Heart left ventricle (tissue), 16 donors: ENCODE measurements at regions not wholly inside any gene's neighbourhood (a gene's known extent, or its start where the extent isn't known, plus 50 kb on each side); places are given as distances from the start of the nearest gene placed in this dataset.

Experiments used
- ATAC-seq, 4 donors: fragments of 200-7000 bp; cut with Tn5 transposase; one replicate each; pipeline ENCODE4 v1.9.1; 2020 to 2022; ENCODE audit warnings: moderate library complexity in 4 of 4, mild to moderate bottlenecking in 3 of 4, moderate number of reproducible peaks in 1 of 4
- DNase-seq, 5 donors: peaks; one replicate each; pipeline ENCODE4 v3.0.0-alpha.2; 2020
- H3K27ac ChIP-seq, 12 donors: fragments of 200-600 bp; sonication (generic) in 4 of 12; one replicate each; pipeline versions ENCODE4 v1.5.0 to v1.8.0; 2016 to 2022; ENCODE audit warnings: mild to moderate bottlenecking in 2 of 12
- H3K27me3 ChIP-seq, 9 donors: fragments of 200-600 bp; sonication (generic) in 2 of 9; one replicate each; pipeline versions ENCODE4 v1.5.1 to v1.8.0; 2016 to 2022; ENCODE audit warnings: mild to moderate bottlenecking in 3 of 9
- H3K36me3 ChIP-seq, 9 donors: fragments of 200-600 bp; sonication (generic) in 2 of 9; one replicate each; pipeline versions ENCODE4 v1.5.0 to v1.8.0; 2018 to 2022; ENCODE audit warnings: mild to moderate bottlenecking in 2 of 9
- H3K4me1 ChIP-seq, 12 donors: fragments of 200-600 bp; sonication (generic) in 4 of 12; one replicate each; pipeline versions ENCODE4 v1.5.0 to v1.8.0; 2016 to 2022; ENCODE audit warnings: mild to moderate bottlenecking in 3 of 12
- H3K4me3 ChIP-seq, 12 donors: fragments of 200-600 bp; sonication (generic) in 4 of 12; one replicate each; pipeline versions ENCODE4 v1.5.0 to v1.8.0; 2017 to 2022; ENCODE audit warnings: mild to moderate bottlenecking in 9 of 12, moderate library complexity in 4 of 12
- H3K9me3 ChIP-seq, 12 donors: fragments of 200-600 bp; sonication (generic) in 4 of 12; one replicate each; pipeline versions ENCODE4 v1.5.0 to v1.8.0; 2016 to 2022; ENCODE audit warnings: mild to moderate bottlenecking in 1 of 12
- POLR2A ChIP-seq, 2 donors: fragments of 450-650 bp; IDR thresholded peaks; one replicate each; pipeline ENCODE4 v1.6.1; 2017; ENCODE audit warnings: antibody characterized with exemption in 2 of 2, mild to moderate bottlenecking in 2 of 2, moderate library complexity in 2 of 2
- WGBS, 4 donors: extraction: QIAGEN DNeasy Blood & Tissue Kit in 2 of 4; methylation state at CpG; one replicate each; pipeline versions ENCODE4 v1.1.5 to v1.1.7; 2013 to 2018; 5-methylcytosine and 5-hydroxymethylcytosine counted together
- intact Hi-C, 10 donors: fragments of 100-400 bp; cut with DNase I; formaldehyde crosslinking; loops; one replicate each; pipeline versions ENCODE4 v1.11.1 to v1.14.2; 2022
- TF ChIP-seq, protein P1 (sequence below), 12 donors: fragments of 200-600 bp; sonication (generic) in 4 of 12; IDR thresholded peaks; one replicate each; pipeline versions ENCODE4 v1.5.0 to v1.8.0; 2018 to 2022; ENCODE audit warnings: antibody characterized with exemption in 12 of 12, mild to moderate bottlenecking in 5 of 12
- donor health status: ischemic (EF 13 %, LVEDD 7.1; RV severe dilation, severe dysfunction).
- donor health status: healthy with polysubstance abuse.
- donor health status: DM: no; HTN: yes; CAD: no.
- donor health status: DM: no; HTN: no; CAD: no.
- donor health status: ischemic (EF 25% LVEDD 6.9; RV normal size, moderate dysfunction).
- donor health status: ischemic (EF 25% LVEDD 5.7; RV mildly dilated, moderate dysfunction).
- donor health status: healthy.
- donor health status: DM: yes; HTN: yes; CAD: no.
- donor health status: ischemic (EF 35%, LVEDD 5.7; RV mildly dilated, moderate dysfunction).
- donor health status: nonischemic (EF 11% LVEDD 7.7; RV severe dilation, severe dysfunction).
- donor health status: DM: yes; HTN: yes; CAD: no.
- donor health status: PGD.
- donor health status: ischemic (EF 29% LVEDD 5.4; RV normal size, mild dysfunction).
- donor health status: nonischemic (EF 23%, LVEDD 6.1; RV moderate dilation, normal function).

GRCh38 chr2:16189029-16189835 is 248.9 kb downstream of the MYCN start:
- TF ChIP-seq, protein P1, sequence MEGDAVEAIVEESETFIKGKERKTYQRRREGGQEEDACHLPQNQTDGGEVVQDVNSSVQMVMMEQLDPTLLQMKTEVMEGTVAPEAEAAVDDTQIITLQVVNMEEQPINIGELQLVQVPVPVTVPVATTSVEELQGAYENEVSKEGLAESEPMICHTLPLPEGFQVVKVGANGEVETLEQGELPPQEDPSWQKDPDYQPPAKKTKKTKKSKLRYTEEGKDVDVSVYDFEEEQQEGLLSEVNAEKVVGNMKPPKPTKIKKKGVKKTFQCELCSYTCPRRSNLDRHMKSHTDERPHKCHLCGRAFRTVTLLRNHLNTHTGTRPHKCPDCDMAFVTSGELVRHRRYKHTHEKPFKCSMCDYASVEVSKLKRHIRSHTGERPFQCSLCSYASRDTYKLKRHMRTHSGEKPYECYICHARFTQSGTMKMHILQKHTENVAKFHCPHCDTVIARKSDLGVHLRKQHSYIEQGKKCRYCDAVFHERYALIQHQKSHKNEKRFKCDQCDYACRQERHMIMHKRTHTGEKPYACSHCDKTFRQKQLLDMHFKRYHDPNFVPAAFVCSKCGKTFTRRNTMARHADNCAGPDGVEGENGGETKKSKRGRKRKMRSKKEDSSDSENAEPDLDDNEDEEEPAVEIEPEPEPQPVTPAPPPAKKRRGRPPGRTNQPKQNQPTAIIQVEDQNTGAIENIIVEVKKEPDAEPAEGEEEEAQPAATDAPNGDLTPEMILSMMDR (IDR thresholded peaks at IDR 0.05), result no peak
- TF ChIP-seq POLR2A (IDR thresholded peaks at IDR 0.05), result no peak
- DNase-seq, result no peak
- no peak overlapping the region for H3K27ac ChIP-seq
- no peaks in the 10 kb centered on the region for H3K4me1 ChIP-seq
- no peak for ATAC-seq
- intact Hi-C loops, result no loop called here
- no peaks in the 10 kb centered on the region for H3K27me3 ChIP-seq
- H3K36me3 ChIP-seq, result no peaks in the 10 kb centered on the region
- no peak overlapping the region for H3K4me3 ChIP-seq
- 73 to 81% (median 78%) methylated on average over 5 of the region's 5 CpGs for WGBS, 4 donors
- H3K9me3 ChIP-seq, result peaks cover 0 to 4% (median 0%) of the 10 kb centered on the region in 12 donors

DNA sequence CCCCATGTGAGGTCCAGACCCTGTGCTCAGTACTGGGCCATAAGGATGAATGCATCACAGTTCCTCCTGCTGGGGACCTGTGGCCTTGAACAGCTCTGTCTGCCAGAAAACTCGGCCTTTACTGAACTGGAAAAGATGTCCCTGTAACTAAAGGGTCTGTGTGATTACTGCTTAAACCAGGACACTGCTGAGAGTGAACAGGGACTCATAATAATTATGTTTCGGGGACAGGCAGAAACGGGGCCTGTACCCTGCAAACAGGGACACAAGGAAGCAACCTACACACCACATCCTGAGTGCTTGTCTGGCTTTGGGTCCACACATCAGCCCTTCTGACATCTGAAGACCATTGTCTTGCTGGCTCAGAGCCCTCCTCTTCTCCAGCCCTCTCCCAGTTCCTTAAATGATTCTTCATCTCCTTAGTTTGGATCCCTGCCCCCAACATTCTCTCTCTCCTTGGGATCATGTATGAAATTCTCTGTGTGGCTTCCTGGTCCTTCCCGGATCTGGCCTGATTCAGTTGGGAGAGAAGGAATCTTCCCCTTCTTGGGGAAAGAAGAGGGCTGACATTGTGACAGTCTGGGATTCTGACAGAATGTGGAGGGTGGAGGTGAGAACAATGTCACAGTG is 248.0 kb downstream of the MYCN start:
- TF ChIP-seq, protein P1 (IDR thresholded peaks at IDR 0.05), result no peak
- intact Hi-C loops, result no loop called here
- no peak for ATAC-seq
- H3K27me3 ChIP-seq, result peaks cover 0 to 5% (median 0%) of the 10 kb centered on the region in 9 donors
- no peaks in the 10 kb centered on the region for H3K9me3 ChIP-seq
- H3K4me3 ChIP-seq, result no peak overlapping the region
- no peak for DNase-seq
- no peaks in the 10 kb centered on the region for H3K4me1 ChIP-seq
- no peaks in the 10 kb centered on the region for H3K36me3 ChIP-seq
- 69 to 77% (median 77%) methylated on average over 4 of the region's 4 CpGs for WGBS, 4 donors
- no peak overlapping the region for H3K27ac ChIP-seq

DNA sequence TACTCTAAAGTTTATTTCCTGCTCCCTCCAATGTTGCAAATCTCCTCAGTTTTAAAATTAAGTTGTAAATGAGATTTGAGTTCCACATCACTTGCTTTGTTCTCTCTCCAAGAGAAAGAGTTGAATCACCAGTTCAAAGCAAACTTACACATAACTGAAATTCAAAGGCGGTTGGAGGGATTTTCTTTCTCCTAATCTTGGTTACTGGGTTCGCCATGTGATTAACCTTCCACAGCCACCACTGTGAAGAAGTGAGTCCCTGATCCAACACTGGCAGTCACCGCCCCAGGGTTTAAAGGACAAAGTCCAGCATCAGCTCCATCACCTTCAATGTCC is 247.1 kb downstream of the MYCN start:
- no peaks in the 10 kb centered on the region for H3K4me1 ChIP-seq
- WGBS, 4 donors, result 93 to 98% (median 95%) methylated on average over 3 of the region's 3 CpGs
- no peak for ATAC-seq
- no peak overlapping the region for H3K4me3 ChIP-seq
- peaks cover 0 to 6% (median 0%) of the 10 kb centered on the region in 9 donors for H3K27me3 ChIP-seq
- H3K36me3 ChIP-seq, result no peaks in the 10 kb centered on the region
- no peak for TF ChIP-seq POLR2A (IDR thresholded peaks at IDR 0.05)
- TF ChIP-seq, protein P1 (IDR thresholded peaks at IDR 0.05), result no peak
- H3K9me3 ChIP-seq, result no peaks in the 10 kb centered on the region
- intact Hi-C loops, result no loop called here
- H3K27ac ChIP-seq, result no peak overlapping the region
- no peak for DNase-seq

DNA sequence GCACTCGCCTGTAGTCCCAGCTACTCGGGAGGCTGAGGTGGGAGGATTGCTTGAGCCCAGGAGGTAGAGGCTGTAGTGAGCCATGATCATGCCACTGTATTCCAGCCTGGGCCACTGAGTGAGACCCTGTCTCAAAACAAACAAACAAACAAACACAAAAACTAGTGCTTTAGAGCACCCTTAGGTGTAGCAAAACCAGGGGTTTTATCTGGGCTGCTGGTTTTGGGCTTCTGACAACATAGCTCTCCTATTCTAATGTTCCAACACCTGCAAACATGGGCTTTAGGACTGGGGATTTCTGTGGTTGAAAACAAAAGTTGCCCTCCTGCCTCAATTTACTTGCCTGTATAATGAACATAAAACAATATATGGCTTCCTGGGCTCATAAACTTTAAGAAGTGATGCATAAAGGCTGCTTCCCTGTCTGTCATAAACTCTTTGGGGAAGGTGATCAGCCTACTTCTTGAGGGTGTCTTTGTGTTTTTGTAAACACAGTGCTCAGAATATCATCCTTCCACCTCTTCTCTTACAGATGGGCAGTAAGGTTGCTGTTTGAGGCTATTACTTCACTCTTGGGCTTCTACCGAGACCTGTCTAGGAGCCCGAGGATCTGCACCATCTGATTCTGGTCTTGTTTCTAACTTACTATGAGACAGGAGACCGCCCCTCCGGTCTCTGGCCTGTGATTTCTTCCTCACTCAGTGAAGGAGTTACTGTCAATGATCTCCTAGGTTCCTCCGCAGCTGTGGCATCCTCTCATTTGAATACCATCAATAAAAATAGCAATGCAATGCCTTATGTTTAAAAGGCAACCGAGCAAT is 246.5 kb downstream of the MYCN start:
- Histone ChIP-seq H3K4me3 (no peak overlapping the region), H3K9me3 (no peaks in the 10 kb centered on the region), H3K4me1 (no peaks in the 10 kb centered on the region), H3K27me3 (peaks cover 0 to 6% (median 0%) of the 10 kb centered on the region in 9 donors), H3K36me3 (no peaks in the 10 kb centered on the region), H3K27ac (no peak overlapping the region)
- no peak for ATAC-seq
- TF ChIP-seq POLR2A (IDR thresholded peaks at IDR 0.05), result no peak
- TF ChIP-seq, protein P1 (IDR thresholded peaks at IDR 0.05), result no peak
- no peak for DNase-seq
- intact Hi-C loops, result no loop called here
- 83 to 96% (median 93%) methylated on average over 7 to 8 of the region's 8 CpGs for WGBS, 4 donors
